ENCODE measurements at regions not wholly inside any gene's neighbourhood (a gene's known extent, or its start where the extent isn't known, plus 50 kb on each side); places are given as distances from the start of the nearest gene placed in this dataset.

DNA sequence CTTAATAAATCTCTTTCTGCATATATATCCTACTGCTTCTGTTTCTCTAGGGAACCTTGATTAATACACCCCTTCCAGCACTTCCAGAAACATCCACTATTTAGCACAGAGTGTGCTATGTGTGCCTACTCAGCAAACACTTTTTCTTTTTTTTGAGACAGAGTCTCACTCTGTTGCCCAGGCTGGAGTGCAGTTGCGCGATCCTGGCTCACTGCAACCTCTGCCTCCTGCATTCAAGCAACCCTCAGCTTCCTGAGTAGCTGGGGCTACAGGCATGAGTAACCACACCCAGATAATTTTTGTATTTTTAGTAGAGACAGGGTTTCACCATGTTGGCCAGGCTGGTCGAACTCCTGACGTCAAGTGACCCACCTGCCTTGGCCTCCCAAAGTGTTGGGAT is 266.9 kb upstream of the DIAPH2 start:
- TF ChIP-seq, protein P1, sequence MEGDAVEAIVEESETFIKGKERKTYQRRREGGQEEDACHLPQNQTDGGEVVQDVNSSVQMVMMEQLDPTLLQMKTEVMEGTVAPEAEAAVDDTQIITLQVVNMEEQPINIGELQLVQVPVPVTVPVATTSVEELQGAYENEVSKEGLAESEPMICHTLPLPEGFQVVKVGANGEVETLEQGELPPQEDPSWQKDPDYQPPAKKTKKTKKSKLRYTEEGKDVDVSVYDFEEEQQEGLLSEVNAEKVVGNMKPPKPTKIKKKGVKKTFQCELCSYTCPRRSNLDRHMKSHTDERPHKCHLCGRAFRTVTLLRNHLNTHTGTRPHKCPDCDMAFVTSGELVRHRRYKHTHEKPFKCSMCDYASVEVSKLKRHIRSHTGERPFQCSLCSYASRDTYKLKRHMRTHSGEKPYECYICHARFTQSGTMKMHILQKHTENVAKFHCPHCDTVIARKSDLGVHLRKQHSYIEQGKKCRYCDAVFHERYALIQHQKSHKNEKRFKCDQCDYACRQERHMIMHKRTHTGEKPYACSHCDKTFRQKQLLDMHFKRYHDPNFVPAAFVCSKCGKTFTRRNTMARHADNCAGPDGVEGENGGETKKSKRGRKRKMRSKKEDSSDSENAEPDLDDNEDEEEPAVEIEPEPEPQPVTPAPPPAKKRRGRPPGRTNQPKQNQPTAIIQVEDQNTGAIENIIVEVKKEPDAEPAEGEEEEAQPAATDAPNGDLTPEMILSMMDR (IDR thresholded peaks at IDR 0.05; ENCODE audit: extremely low read depth, low read depth, low read length), result no peak
- H2AFZ ChIP-seq (ENCODE audit: low read length), result no peak overlapping the region
- DNase-seq (ENCODE audit: insufficient read length, low spot score, missing footprints), result peak; percentile 47
- no peaks in the 10 kb centered on the region for H3K79me2 ChIP-seq (ENCODE audit: insufficient read depth, low read length)
- no peak overlapping the region for H3K27ac ChIP-seq (ENCODE audit: low read depth, low read length)
- no peaks in the 10 kb centered on the region for H4K20me1 ChIP-seq (ENCODE audit: insufficient read depth, low read length)
- H3K36me3 ChIP-seq (ENCODE audit: insufficient read depth, low read length), result no peaks in the 10 kb centered on the region
- no peak overlapping the region for H3K4me2 ChIP-seq (ENCODE audit: insufficient read depth, low read length)
- no peaks in the 10 kb centered on the region for H3K4me1 ChIP-seq (ENCODE audit: insufficient read depth, low read length)
- H3K27me3 ChIP-seq (ENCODE audit: insufficient read depth, low read length), result no peaks in the 10 kb centered on the region
- H3K4me3 ChIP-seq (ENCODE audit: insufficient read depth, low read length), result no peak overlapping the region
- H3K9me3 ChIP-seq (ENCODE audit: low read depth, low read length), result no peaks in the 10 kb centered on the region

DNA sequence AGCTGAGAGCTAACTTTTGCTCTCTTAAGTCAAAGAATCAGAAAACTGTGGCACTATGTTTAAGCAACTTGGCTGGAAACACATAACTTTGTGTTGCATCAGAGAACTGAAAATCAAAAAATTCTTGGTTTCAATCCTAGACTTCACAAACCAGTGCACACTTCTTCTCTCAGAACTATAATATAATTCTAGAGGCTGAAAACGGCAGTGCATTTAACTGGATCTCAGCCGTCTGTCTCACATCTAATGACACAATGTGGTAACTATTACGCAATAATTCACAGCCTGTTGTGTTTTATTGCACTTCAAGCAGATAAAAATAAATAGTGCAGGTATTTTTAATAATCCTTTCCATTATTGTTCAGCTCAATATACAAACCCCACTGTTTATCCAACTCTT is 260.6 kb upstream of the DIAPH2 start:
- no peak for DNase-seq (ENCODE audit: insufficient read length, low spot score, missing footprints)
- Histone ChIP-seq H3K9me3 (ENCODE audit: low read depth, low read length) (no peaks in the 10 kb centered on the region), H3K4me2 (ENCODE audit: insufficient read depth, low read length) (no peak overlapping the region), H3K27me3 (ENCODE audit: insufficient read depth, low read length) (no peaks in the 10 kb centered on the region), H4K20me1 (ENCODE audit: insufficient read depth, low read length) (no peaks in the 10 kb centered on the region), H3K27ac (ENCODE audit: low read depth, low read length) (no peak overlapping the region), H3K4me3 (ENCODE audit: insufficient read depth, low read length) (no peak overlapping the region), H2AFZ (ENCODE audit: low read length) (peak overlapping the region; percentile 8), H3K79me2 (ENCODE audit: insufficient read depth, low read length) (no peaks in the 10 kb centered on the region), H3K36me3 (ENCODE audit: insufficient read depth, low read length) (no peaks in the 10 kb centered on the region), H3K4me1 (ENCODE audit: insufficient read depth, low read length) (no peaks in the 10 kb centered on the region)
- TF ChIP-seq, protein P1 (IDR thresholded peaks at IDR 0.05; ENCODE audit: extremely low read depth, low read depth, low read length), result no peak

- H3K4me3 ChIP-seq (ENCODE audit: insufficient read depth, low read length), result no peak overlapping the region
- no peaks in the 10 kb centered on the region for H4K20me1 ChIP-seq (ENCODE audit: insufficient read depth, low read length)
- H3K27me3 ChIP-seq (ENCODE audit: insufficient read depth, low read length), result no peaks in the 10 kb centered on the region
- H2AFZ ChIP-seq (ENCODE audit: low read length), result no peak overlapping the region
- TF ChIP-seq, protein P1 (IDR thresholded peaks at IDR 0.05; ENCODE audit: extremely low read depth, low read depth, low read length), result no peak
- H3K9me3 ChIP-seq (ENCODE audit: low read depth, low read length), result no peaks in the 10 kb centered on the region
- H3K36me3 ChIP-seq (ENCODE audit: insufficient read depth, low read length), result no peaks in the 10 kb centered on the region
- no peak for DNase-seq (ENCODE audit: insufficient read length, low spot score, missing footprints)
- no peaks in the 10 kb centered on the region for H3K79me2 ChIP-seq (ENCODE audit: insufficient read depth, low read length)
- H3K4me2 ChIP-seq (ENCODE audit: insufficient read depth, low read length), result no peak overlapping the region
- no peak overlapping the region for H3K27ac ChIP-seq (ENCODE audit: low read depth, low read length)
- H3K4me1 ChIP-seq (ENCODE audit: insufficient read depth, low read length), result no peaks in the 10 kb centered on the region
Measured at GRCh38 chrX:96425200-96425599, 259.4 kb upstream of the DIAPH2 start.

GRCh38 chrX:96430756-96431455 is 253.7 kb upstream of the DIAPH2 start:
- TF ChIP-seq, protein P1 (IDR thresholded peaks at IDR 0.05; ENCODE audit: extremely low read depth, low read depth, low read length), result no peak
- Histone ChIP-seq H3K4me1 (ENCODE audit: insufficient read depth, low read length) (peaks cover 10% of the 10 kb centered on the region), H3K36me3 (ENCODE audit: insufficient read depth, low read length) (no peaks in the 10 kb centered on the region), H4K20me1 (ENCODE audit: insufficient read depth, low read length) (no peaks in the 10 kb centered on the region), H2AFZ (ENCODE audit: low read length) (no peak overlapping the region), H3K27ac (ENCODE audit: low read depth, low read length) (no peak overlapping the region), H3K79me2 (ENCODE audit: insufficient read depth, low read length) (no peaks in the 10 kb centered on the region), H3K27me3 (ENCODE audit: insufficient read depth, low read length) (no peaks in the 10 kb centered on the region), H3K9me3 (ENCODE audit: low read depth, low read length) (no peaks in the 10 kb centered on the region), H3K4me2 (ENCODE audit: insufficient read depth, low read length) (no peak overlapping the region), H3K4me3 (ENCODE audit: insufficient read depth, low read length) (no peak overlapping the region)
- peak; percentile 32 for DNase-seq (ENCODE audit: insufficient read length, low spot score, missing footprints)
